Stimulated activated CD8-positive, alpha-beta memory T cell treated with anti-CD3 and anti-CD28 coated beads, Interleukin-15, amount 100 ng/mL, for 24 hours (primary cell): ENCODE measurements at regions not wholly inside any gene's neighbourhood (a gene's known extent, or its start where the extent isn't known, plus 50 kb on each side); places are given as distances from the start of the nearest gene placed in this dataset.
"Not testable (repeated sequence)": the region's sequence is repeated elsewhere in the genome, so short reads cannot be mapped to it uniquely, and the experiment has no call there.

ENCODE experiments used
- DNase-seq: peaks from one replicate; pipeline ENCODE4 v3.0.0-alpha.2; 2020; ENCODE audit warnings: low read depth

- no peak for DNase-seq
Measured at GRCh38 chr6:103313432-103313831, 1546.3 kb downstream of the HACE1 start.

GRCh38 chr6:103294376-103294775, 1565.3 kb downstream of the HACE1 start:
- DNase-seq = not testable (repeated sequence)

- DNase-seq = no peak
Measured at GRCh38 chr6:103284835-103285234, 1574.9 kb downstream of the HACE1 start.

- no peak for DNase-seq
Measured at GRCh38 chr6:103280417-103280816, 1579.3 kb downstream of the HACE1 start.

GRCh38 chr6:103277936-103278335, 1581.8 kb downstream of the HACE1 start:
- no peak for DNase-seq

- no peak for DNase-seq
Measured at GRCh38 chr6:103273048-103273447, 1586.7 kb downstream of the HACE1 start.

GRCh38 chr6:103269581-103269980, 1590.1 kb downstream of the HACE1 start:
- DNase-seq = no peak

GRCh38 chr6:103268335-103268734, 1591.4 kb downstream of the HACE1 start:
- DNase-seq = no peak

GRCh38 chr6:103264020-103264419, 1595.7 kb downstream of the HACE1 start:
- no peak for DNase-seq

- DNase-seq = no peak
Measured at GRCh38 chr6:103255132-103255531, 1604.6 kb downstream of the HACE1 start.

GRCh38 chr6:103236923-103237322, 1622.8 kb downstream of the HACE1 start:
- DNase-seq = no peak

- no peak for DNase-seq
Measured at GRCh38 chr6:103231181-103231580, 1628.5 kb downstream of the HACE1 start.

- no peak for DNase-seq
Measured at GRCh38 chr6:103215847-103216246, 1643.9 kb downstream of the HACE1 start.

GRCh38 chr6:103210686-103211085, 1649.0 kb downstream of the HACE1 start:
- no peak for DNase-seq

- no peak for DNase-seq
Measured at GRCh38 chr6:103198386-103198785, 1661.3 kb downstream of the HACE1 start.

- no peak for DNase-seq
Measured at GRCh38 chr6:103193413-103193812, 1666.3 kb downstream of the HACE1 start.

- DNase-seq = no peak
Measured at GRCh38 chr6:103191391-103192093, 1668.2 kb downstream of the HACE1 start.

GRCh38 chr6:103184776-103185175, 1674.9 kb downstream of the HACE1 start:
- DNase-seq = no peak

- DNase-seq = no peak
Measured at GRCh38 chr6:103183831-103184411, 1675.8 kb downstream of the HACE1 start.

- DNase-seq = no peak
Measured at GRCh38 chr6:103178193-103178592, 1681.5 kb downstream of the HACE1 start.

GRCh38 chr6:103177791-103178190, 1681.9 kb downstream of the HACE1 start:
- DNase-seq = no peak

- no peak for DNase-seq
Measured at GRCh38 chr6:103175056-103175455, 1684.7 kb downstream of the HACE1 start.

GRCh38 chr6:103167345-103168071, 1692.2 kb downstream of the HACE1 start:
- DNase-seq = no peak
